NCI-H2227 (cell line): ENCODE measurements at regions not wholly inside any gene's neighbourhood (a gene's known extent, or its start where the extent isn't known, plus 50 kb on each side); places are given as distances from the start of the nearest gene placed in this dataset.

Experiments used
- DNase-seq: peaks from one replicate; lab custom pipeline; 2025; ENCODE audit not compliant: unreplicated experiment; lab: John Stamatoyannopoulos, UW

- peak; percentile 54 for DNase-seq
Observed at GRCh38 chr1:108051631-108052377, 86.8 kb upstream of the VAV3 start.

- DNase-seq = no peak
Observed at GRCh38 chr1:108050911-108051629, 86.1 kb upstream of the VAV3 start.

GRCh38 chr1:108050158-108050557 is 85.2 kb upstream of the VAV3 start:
- DNase-seq = no peak

GRCh38 chr1:108049178-108049819 is 84.3 kb upstream of the VAV3 start:
- DNase-seq = no peak

- no peak for DNase-seq
Observed at GRCh38 chr1:108048301-108049177, 83.6 kb upstream of the VAV3 start.

- DNase-seq = no peak
Observed at GRCh38 chr1:108047085-108047484, 82.1 kb upstream of the VAV3 start.

- no peak for DNase-seq
Observed at GRCh38 chr1:108046026-108046425, 81.0 kb upstream of the VAV3 start.

GRCh38 chr1:108045460-108045859 is 80.5 kb upstream of the VAV3 start:
- no peak for DNase-seq

- no peak for DNase-seq
Observed at GRCh38 chr1:108044318-108044717, 79.3 kb upstream of the VAV3 start.

GRCh38 chr1:108043707-108044106 is 78.7 kb upstream of the VAV3 start:
- DNase-seq = no peak

- no peak for DNase-seq
Observed at GRCh38 chr1:108042610-108043009, 77.6 kb upstream of the VAV3 start.

- DNase-seq = no peak
Observed at GRCh38 chr1:108041360-108042142, 76.6 kb upstream of the VAV3 start.

GRCh38 chr1:108038653-108039236 is 73.8 kb upstream of the VAV3 start:
- no peak for DNase-seq

GRCh38 chr1:108036796-108037562 is 72.0 kb upstream of the VAV3 start:
- DNase-seq = no peak

- no peak for DNase-seq
Observed at GRCh38 chr1:108034396-108034795, 69.4 kb upstream of the VAV3 start.

- DNase-seq = no peak
Observed at GRCh38 chr1:108033550-108033951, 68.6 kb upstream of the VAV3 start.

GRCh38 chr1:108028841-108029388 is 63.9 kb upstream of the VAV3 start:
- no peak for DNase-seq

- DNase-seq = no peak
Observed at GRCh38 chr1:108027389-108027788, 62.4 kb upstream of the VAV3 start.

GRCh38 chr1:108017698-108018097 is 52.7 kb upstream of the VAV3 start:
- DNase-seq = no peak
